GM12891 (cell line): ENCODE measurements at regions not wholly inside any gene's neighbourhood (a gene's known extent, or its start where the extent isn't known, plus 50 kb on each side); places are given as distances from the start of the nearest gene placed in this dataset.

Experiments used
- PAX5 ChIP-seq: IDR thresholded peaks from 2 replicates; pipeline ENCODE4 v1.6.1; 2011; ENCODE audit warnings: low read length, moderate library complexity, mild to moderate bottlenecking; ENCODE audit not compliant: insufficient read depth, severe bottlenecking
- POLR2A ChIP-seq: IDR thresholded peaks from 2 replicates; pipeline ENCODE4 v1.6.1; 2011; ENCODE audit warnings: low read depth, low read length, control low read depth
- POLR2AphosphoS5 ChIP-seq: IDR thresholded peaks from 2 replicates; pipeline ENCODE4 v1.6.1; 2011; ENCODE audit warnings: low read depth, low read length, control low read depth
- POU2F2 ChIP-seq: IDR thresholded peaks from 2 replicates; pipeline ENCODE4 v1.6.1; 2011; ENCODE audit warnings: low read depth, mild to moderate bottlenecking, control low read depth, low read length, moderate library complexity
- SPI1 ChIP-seq: IDR thresholded peaks from 2 replicates; pipeline ENCODE4 v1.6.1; 2011; ENCODE audit warnings: low read depth, low read length, control low read depth
- TAF1 ChIP-seq: IDR thresholded peaks from 2 replicates; pipeline ENCODE4 v1.6.1; 2011; ENCODE audit warnings: low read depth, low read length, control low read depth

DNA sequence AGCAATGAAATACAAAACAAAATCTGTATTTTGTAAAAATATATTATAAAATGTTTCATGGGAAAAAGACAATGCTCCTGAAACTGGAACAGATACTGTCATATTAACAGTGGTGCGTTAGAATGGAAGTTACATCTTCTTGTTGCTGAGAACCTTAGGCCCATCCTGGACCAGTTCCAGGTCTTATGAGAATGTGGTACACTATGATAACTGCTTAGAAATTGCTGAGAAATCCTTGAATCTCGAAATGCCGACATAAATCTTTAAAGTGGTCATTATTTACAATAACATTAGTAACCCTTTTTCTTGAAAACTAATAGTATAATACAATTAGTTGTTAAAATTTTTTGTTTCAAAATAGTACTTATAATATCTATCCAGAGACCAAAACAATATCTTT is 747.9 kb upstream of the NCAM2 start:
- TF ChIP-seq POLR2A (no peak), POLR2AphosphoS5 (no peak), TAF1 (no peak), POU2F2 (no peak), SPI1 (no peak), PAX5 (no peak)
